Endothelial cell (in vitro differentiated cells): ENCODE measurements at regions not wholly inside any gene's neighbourhood (a gene's known extent, or its start where the extent isn't known, plus 50 kb on each side); places are given as distances from the start of the nearest gene placed in this dataset.

Experiments used
- DNase-seq: peaks from one replicate; pipeline ENCODE4 v3.0.0; 2021; ENCODE audit warnings: low spot score
- H3K27ac Mint-ChIP-seq: one replicate; pipeline ENCODE4 v1.8.0; 2021; ENCODE audit warnings: mixed read lengths, inconsistent platforms; ENCODE audit not compliant: unreplicated experiment
- H3K27me3 Mint-ChIP-seq: one replicate; pipeline ENCODE4 v1.8.0; 2021; ENCODE audit warnings: mild to moderate bottlenecking, moderate library complexity, mixed read lengths, inconsistent platforms; ENCODE audit not compliant: unreplicated experiment
- H3K36me3 Mint-ChIP-seq: one replicate; pipeline ENCODE4 v1.8.0; 2021; ENCODE audit warnings: mild to moderate bottlenecking, low read depth, mixed read lengths, inconsistent platforms; ENCODE audit not compliant: unreplicated experiment
- H3K4me1 Mint-ChIP-seq: one replicate; pipeline ENCODE4 v1.8.0; 2021; ENCODE audit warnings: mild to moderate bottlenecking, mixed read lengths, inconsistent platforms; ENCODE audit not compliant: unreplicated experiment
- H3K4me3 Mint-ChIP-seq: one replicate; pipeline ENCODE4 v1.8.0; 2021; ENCODE audit warnings: mild to moderate bottlenecking, mixed read lengths, inconsistent platforms; ENCODE audit not compliant: unreplicated experiment
- H3K9me3 Mint-ChIP-seq: one replicate; pipeline ENCODE4 v1.8.0; 2021; ENCODE audit warnings: mixed read lengths, inconsistent platforms; ENCODE audit not compliant: unreplicated experiment
- CTCF ChIP-seq: fragments of 200-600 bp; sonication (generic); IDR thresholded peaks from one replicate; pipeline ENCODE4 v1.5.0; 2021; ENCODE audit warnings: antibody characterized with exemption; ENCODE audit not compliant: unreplicated experiment

- TF ChIP-seq CTCF = no peak
- Mint-ChIP-seq H3K27ac (no peak overlapping the region), H3K36me3 (no peaks in the 10 kb centered on the region), H3K9me3 (no peaks in the 10 kb centered on the region), H3K4me3 (no peak overlapping the region), H3K4me1 (no peaks in the 10 kb centered on the region), H3K27me3 (no peaks in the 10 kb centered on the region)
- DNase-seq = no peak
Observed at GRCh38 chr5:31051316-31051715, 142.2 kb upstream of the CDH6 start.

- TF ChIP-seq CTCF = no peak
- Mint-ChIP-seq H3K27ac (no peak overlapping the region), H3K9me3 (no peaks in the 10 kb centered on the region), H3K27me3 (no peaks in the 10 kb centered on the region), H3K36me3 (no peaks in the 10 kb centered on the region), H3K4me1 (no peaks in the 10 kb centered on the region), H3K4me3 (no peak overlapping the region)
- DNase-seq = no peak
Observed at GRCh38 chr5:31049936-31050704, 143.4 kb upstream of the CDH6 start.

- Mint-ChIP-seq H3K4me1 (no peaks in the 10 kb centered on the region), H3K4me3 (no peak overlapping the region), H3K27me3 (no peaks in the 10 kb centered on the region), H3K9me3 (no peaks in the 10 kb centered on the region), H3K36me3 (no peaks in the 10 kb centered on the region), H3K27ac (no peak overlapping the region)
- DNase-seq = no peak
- TF ChIP-seq CTCF = no peak
Observed at GRCh38 chr5:31049461-31049860, 144.0 kb upstream of the CDH6 start.

- TF ChIP-seq CTCF = no peak
- no peaks in the 10 kb centered on the region for H3K9me3 Mint-ChIP-seq
- H3K36me3 Mint-ChIP-seq = no peaks in the 10 kb centered on the region
- no peaks in the 10 kb centered on the region for H3K27me3 Mint-ChIP-seq
- H3K27ac Mint-ChIP-seq = no peak overlapping the region
- no peak for DNase-seq
- no peaks in the 10 kb centered on the region for H3K4me1 Mint-ChIP-seq
- H3K4me3 Mint-ChIP-seq = no peak overlapping the region
Observed at GRCh38 chr5:31048282-31049270, 144.9 kb upstream of the CDH6 start.

GRCh38 chr5:31047621-31048020, 145.9 kb upstream of the CDH6 start:
- no peaks in the 10 kb centered on the region for H3K4me1 Mint-ChIP-seq
- no peak overlapping the region for H3K4me3 Mint-ChIP-seq
- no peak for DNase-seq
- H3K27me3 Mint-ChIP-seq = no peaks in the 10 kb centered on the region
- H3K27ac Mint-ChIP-seq = no peak overlapping the region
- no peaks in the 10 kb centered on the region for H3K36me3 Mint-ChIP-seq
- no peak for TF ChIP-seq CTCF
- H3K9me3 Mint-ChIP-seq = no peaks in the 10 kb centered on the region
